ENCODE measurements at regions not wholly inside any gene's neighbourhood (a gene's known extent, or its start where the extent isn't known, plus 50 kb on each side); places are given as distances from the start of the nearest gene placed in this dataset.

GRCh38 chr13:103324641-103325040 is 258.4 kb upstream of the SLC10A2 start:
- DNase-seq (ENCODE audit: low spot score) = no peak

- DNase-seq (ENCODE audit: low spot score) = no peak
These were observed 249.5 kb upstream of the SLC10A2 start for GRCh38 chr13:103315711-103316110.

- no peak for DNase-seq (ENCODE audit: low spot score)
These were observed 246.2 kb upstream of the SLC10A2 start for GRCh38 chr13:103312467-103312866.

- no peak for DNase-seq (ENCODE audit: low spot score)
These were observed 242.4 kb upstream of the SLC10A2 start for GRCh38 chr13:103308667-103309066.

GRCh38 chr13:103306163-103306562 is 239.9 kb upstream of the SLC10A2 start:
- DNase-seq (ENCODE audit: low spot score) = no peak

GRCh38 chr13:103303078-103303651 is 236.9 kb upstream of the SLC10A2 start:
- DNase-seq (ENCODE audit: low spot score) = no peak

GRCh38 chr13:103302676-103303075 is 236.5 kb upstream of the SLC10A2 start:
- DNase-seq (ENCODE audit: low spot score) = no peak

- DNase-seq (ENCODE audit: low spot score) = no peak
These were observed 232.9 kb upstream of the SLC10A2 start for GRCh38 chr13:103299079-103299478.

- DNase-seq (ENCODE audit: low spot score) = no peak
These were observed 230.9 kb upstream of the SLC10A2 start for GRCh38 chr13:103297083-103297482.

- no peak for DNase-seq (ENCODE audit: low spot score)
These were observed 225.8 kb upstream of the SLC10A2 start for GRCh38 chr13:103291798-103292572.

GRCh38 chr13:103291226-103291625 is 225.0 kb upstream of the SLC10A2 start:
- no peak for DNase-seq (ENCODE audit: low spot score)

- DNase-seq (ENCODE audit: low spot score) = no peak
These were observed 223.5 kb upstream of the SLC10A2 start for GRCh38 chr13:103289681-103290080.

- no peak for DNase-seq (ENCODE audit: low spot score)
These were observed 221.9 kb upstream of the SLC10A2 start for GRCh38 chr13:103288114-103288513.

- no peak for DNase-seq (ENCODE audit: low spot score)
These were observed 221.4 kb upstream of the SLC10A2 start for GRCh38 chr13:103287659-103288058.

GRCh38 chr13:103284466-103284865 is 218.2 kb upstream of the SLC10A2 start:
- no peak for DNase-seq (ENCODE audit: low spot score)

- DNase-seq (ENCODE audit: low spot score) = no peak
These were observed 217.2 kb upstream of the SLC10A2 start for GRCh38 chr13:103283451-103283820.

- no peak for DNase-seq (ENCODE audit: low spot score)
These were observed 216.6 kb upstream of the SLC10A2 start for GRCh38 chr13:103282571-103283450.

GRCh38 chr13:103277959-103278694 is 211.9 kb upstream of the SLC10A2 start:
- no peak for DNase-seq (ENCODE audit: low spot score)

GRCh38 chr13:103276775-103277498 is 210.7 kb upstream of the SLC10A2 start:
- DNase-seq (ENCODE audit: low spot score) = no peak

GRCh38 chr13:103275722-103276121 is 209.5 kb upstream of the SLC10A2 start:
- DNase-seq (ENCODE audit: low spot score) = no peak

GRCh38 chr13:103275081-103275480 is 208.9 kb upstream of the SLC10A2 start:
- DNase-seq (ENCODE audit: low spot score) = no peak

- DNase-seq (ENCODE audit: low spot score) = no peak
These were observed 207.6 kb upstream of the SLC10A2 start for GRCh38 chr13:103273825-103274224.
